Activated naive CD4-positive, alpha-beta T cell treated with anti-CD3 and anti-CD28 coated beads, Interleukin-2, amount 50 U/mL, for 72 hours (primary cell): ENCODE measurements at regions not wholly inside any gene's neighbourhood (a gene's known extent, or its start where the extent isn't known, plus 50 kb on each side); places are given as distances from the start of the nearest gene placed in this dataset.
"Not testable (repeated sequence)": the region's sequence is repeated elsewhere in the genome, so short reads cannot be mapped to it uniquely, and the experiment has no call there.

Experiments used
- ATAC-seq, 2 donors: fragments of 150-1000 bp; cut with Tn5 transposase; 2 replicates each; pipeline ENCODE4 v1.10.0; 2021; ENCODE audit warnings: mild to moderate bottlenecking in 2 of 2, moderate library complexity in 2 of 2
- DNase-seq, 2 donors: peaks; one replicate each; pipeline ENCODE4 v3.0.0; 2021 to 2022; ENCODE audit warnings: low spot score in 2 of 2
- H3K27ac Mint-ChIP-seq, 2 donors: one replicate each; pipeline ENCODE4 v1.8.0; 2022; ENCODE audit warnings: mild to moderate bottlenecking in 2 of 2, mixed read lengths in 2 of 2
- H3K36me3 Mint-ChIP-seq, 2 donors: one replicate each; pipeline ENCODE4 v1.8.0; 2022; ENCODE audit warnings: mixed read lengths in 2 of 2
- H3K9me3 Mint-ChIP-seq, 2 donors: one replicate each; pipeline ENCODE4 v1.8.0; 2022; ENCODE audit warnings: mixed read lengths in 2 of 2

GRCh38 chr9:22622815-22623214 is 176.2 kb downstream of the DMRTA1 start:
- ATAC-seq (no peak), DNase-seq (no peak)
- H3K27ac Mint-ChIP-seq: no peak overlapping the region

DNA sequence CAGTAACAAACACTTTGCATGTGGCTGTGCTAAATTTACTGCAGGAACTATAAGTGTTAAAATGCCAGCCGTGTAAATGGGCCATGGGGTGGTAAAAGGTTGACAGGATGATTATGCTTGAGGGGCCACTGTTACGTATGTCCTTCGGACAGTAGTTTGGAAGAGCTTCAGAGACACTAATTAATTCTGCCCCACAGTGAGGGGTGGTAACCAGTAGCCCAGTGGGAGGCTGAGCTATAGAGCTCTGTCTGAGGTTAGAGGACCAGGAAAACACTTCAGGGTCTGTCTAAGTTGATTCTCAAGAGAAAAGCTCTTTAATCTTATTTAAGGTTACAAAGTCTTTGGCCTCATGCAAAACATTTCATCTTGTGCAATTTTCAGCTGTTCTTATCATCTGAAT is 176.6 kb downstream of the DMRTA1 start:
- DNase-seq (no peak), ATAC-seq (no peak)
- Mint-ChIP-seq H3K27ac (no peak overlapping the region), H3K9me3 (peaks cover 10 to 12% of the 10 kb centered on the region in 2 donors), H3K36me3 (peaks cover 0 to 5% of the 10 kb centered on the region in 2 donors)

More at GRCh38 chr9:22622815-22623214, 176.2 kb downstream of the DMRTA1 start:
- H3K9me3 Mint-ChIP-seq: peaks cover 10 to 12% of the 10 kb centered on the region in 2 donors
- H3K36me3 Mint-ChIP-seq: peaks cover 0 to 5% of the 10 kb centered on the region in 2 donors

DNA sequence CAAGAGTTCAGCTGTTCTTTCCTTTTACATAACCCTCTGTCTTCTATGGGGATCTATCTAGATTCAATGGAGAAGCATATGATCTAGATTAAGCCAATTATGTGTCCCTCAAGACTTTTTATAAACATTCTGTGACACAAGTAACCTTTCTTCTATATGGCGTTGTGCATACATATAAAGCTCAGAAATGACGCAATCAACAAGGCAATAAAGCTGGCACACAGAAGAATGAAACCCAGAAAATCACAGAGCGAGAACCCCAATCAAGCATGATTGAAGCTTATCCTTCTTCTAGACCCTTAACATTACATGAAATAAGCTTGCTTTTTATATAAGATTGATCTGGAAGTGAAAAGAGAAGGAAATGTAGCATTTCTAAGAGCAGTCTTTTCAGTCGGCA is 178.9 kb downstream of the DMRTA1 start:
- H3K36me3 Mint-ChIP-seq: peaks cover 0 to 5% of the 10 kb centered on the region in 2 donors
- no peak for DNase-seq
- H3K9me3 Mint-ChIP-seq: peaks cover 14 to 24% of the 10 kb centered on the region in 2 donors
- no peak for ATAC-seq
- no peak overlapping the region for H3K27ac Mint-ChIP-seq

GRCh38 chr9:22643541-22643940 is 196.9 kb downstream of the DMRTA1 start:
- DNase-seq (no peak), ATAC-seq (no peak)
- H3K36me3 Mint-ChIP-seq: no peaks in the 10 kb centered on the region
- H3K27ac Mint-ChIP-seq: no peak overlapping the region
- peaks cover 0 to 8% of the 10 kb centered on the region in 2 donors for H3K9me3 Mint-ChIP-seq

DNA sequence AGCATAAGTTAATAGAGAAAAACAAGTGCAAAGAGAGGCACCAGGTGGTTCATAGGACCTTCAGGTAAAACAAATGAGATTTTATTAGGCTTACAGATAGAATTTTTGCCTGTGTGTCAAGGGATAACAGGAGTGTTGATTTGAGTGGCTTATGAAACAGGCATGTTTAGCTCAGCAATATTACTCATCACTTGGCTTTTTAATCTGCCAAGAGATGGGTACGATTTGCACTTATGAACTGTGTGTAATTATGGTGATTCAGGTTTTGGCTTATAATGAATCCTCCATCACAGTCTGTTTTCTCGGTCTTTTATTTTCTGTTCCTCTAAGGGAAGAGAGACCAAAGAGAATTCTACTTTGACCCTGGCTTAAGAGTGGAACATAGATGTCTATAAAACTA is 199.3 kb downstream of the DMRTA1 start:
- no peaks in the 10 kb centered on the region for H3K36me3 Mint-ChIP-seq
- H3K9me3 Mint-ChIP-seq: peaks cover 0 to 8% of the 10 kb centered on the region in 2 donors
- ATAC-seq (no peak), DNase-seq (no peak)
- H3K27ac Mint-ChIP-seq: no peak overlapping the region

DNA sequence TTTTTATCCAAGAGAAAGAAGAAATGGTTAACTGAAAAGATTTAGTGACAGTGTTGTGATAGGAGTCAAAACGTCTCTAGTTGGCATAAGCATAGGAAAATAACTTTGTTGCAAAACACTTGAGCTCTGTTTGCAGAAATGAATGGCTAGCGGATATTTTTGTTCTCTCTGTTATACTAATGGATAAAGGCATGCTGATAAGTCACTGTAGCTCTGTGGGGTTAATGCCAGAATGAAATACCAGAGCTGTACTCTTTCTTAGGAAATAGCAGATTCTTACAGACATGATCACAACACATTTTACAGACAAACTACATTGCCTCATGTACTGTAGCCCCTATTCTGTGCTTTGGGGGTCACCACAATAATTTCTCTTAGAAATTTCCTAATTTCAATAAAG is 202.8 kb downstream of the DMRTA1 start:
- DNase-seq: no peak
- H3K27ac Mint-ChIP-seq: peak overlapping the region in 1 of 2 donors; percentile 55
- ATAC-seq: no peak
- H3K36me3 Mint-ChIP-seq: no peaks in the 10 kb centered on the region
- peaks cover 4% of the 10 kb centered on the region in 2 donors for H3K9me3 Mint-ChIP-seq

DNA sequence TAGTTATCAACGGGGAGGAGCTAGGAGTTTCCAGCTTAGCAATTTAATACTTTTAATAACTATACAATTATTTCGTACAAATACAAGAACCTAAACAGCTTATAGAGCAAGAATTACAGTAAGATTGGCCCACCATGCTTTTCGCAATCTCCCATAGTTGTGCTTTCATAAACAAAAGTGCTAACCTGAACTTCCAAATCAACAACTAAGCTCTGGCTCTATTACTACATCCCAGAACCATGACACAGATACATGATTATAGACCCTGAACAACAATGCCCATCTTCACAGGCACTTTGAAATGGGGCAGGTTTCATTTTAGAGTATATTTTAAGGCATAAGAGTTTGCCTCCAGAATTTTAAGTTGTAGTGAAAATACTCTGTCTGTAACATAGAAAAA is 203.5 kb downstream of the DMRTA1 start:
- H3K9me3 Mint-ChIP-seq: peaks cover 4% of the 10 kb centered on the region in 2 donors
- DNase-seq: no peak
- no peak overlapping the region for H3K27ac Mint-ChIP-seq
- no peak for ATAC-seq
- no peaks in the 10 kb centered on the region for H3K36me3 Mint-ChIP-seq

- no peak for DNase-seq
- no peaks in the 10 kb centered on the region for H3K36me3 Mint-ChIP-seq
- ATAC-seq: no peak
- peaks cover 4% of the 10 kb centered on the region in 2 donors for H3K9me3 Mint-ChIP-seq
- no peak overlapping the region for H3K27ac Mint-ChIP-seq
Observed at GRCh38 chr9:22650946-22651345, 204.3 kb downstream of the DMRTA1 start.

DNA sequence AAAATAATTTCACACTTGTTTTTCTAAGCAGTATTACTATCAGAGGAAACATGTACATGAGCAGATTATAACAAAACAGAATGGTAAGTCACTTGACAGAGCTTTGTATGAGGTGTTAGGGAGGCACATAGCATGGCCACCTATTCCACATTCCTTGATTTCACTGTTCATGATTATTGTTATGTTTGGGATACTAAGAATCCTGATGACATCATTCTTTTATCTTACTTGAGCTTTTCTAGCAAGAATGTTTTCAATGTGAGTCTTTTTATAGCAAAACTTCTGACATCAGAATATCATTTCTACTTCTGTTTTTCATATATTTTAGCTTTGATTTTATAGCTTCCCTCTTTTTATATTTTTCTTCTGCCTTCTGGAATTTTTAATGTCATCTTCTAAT is 208.2 kb downstream of the DMRTA1 start:
- Mint-ChIP-seq H3K36me3 (no peaks in the 10 kb centered on the region), H3K9me3 (peaks cover 4% of the 10 kb centered on the region in 2 donors), H3K27ac (no peak overlapping the region)
- ATAC-seq (no peak), DNase-seq (no peak)

- Mint-ChIP-seq H3K27ac (no peak overlapping the region), H3K36me3 (no peaks in the 10 kb centered on the region), H3K9me3 (peaks cover 5 to 9% of the 10 kb centered on the region in 2 donors)
- ATAC-seq (no peak), DNase-seq (no peak)
Observed at GRCh38 chr9:22657713-22658112, 211.1 kb downstream of the DMRTA1 start.

DNA sequence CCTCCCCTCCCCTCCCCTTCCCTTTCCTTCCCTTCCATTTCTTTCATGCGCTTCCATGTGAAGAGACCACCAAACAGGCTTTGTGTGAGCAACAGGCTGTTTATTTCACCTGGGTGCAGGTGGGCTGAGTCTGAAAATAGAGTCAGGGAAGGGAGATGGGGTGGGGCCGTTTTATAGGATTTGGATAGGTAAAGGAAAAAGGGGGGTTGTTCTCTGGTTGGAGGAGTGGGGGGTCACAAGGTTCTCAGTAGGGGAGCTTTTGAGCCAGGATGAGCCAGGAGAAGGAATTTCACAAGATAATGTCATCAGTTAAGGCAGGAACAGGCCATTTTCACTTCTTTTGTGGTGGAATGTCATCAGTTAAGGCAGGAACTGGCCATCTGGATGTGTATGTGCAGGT is 211.9 kb downstream of the DMRTA1 start:
- not testable (repeated sequence) for ATAC-seq, DNase-seq, H3K27ac Mint-ChIP-seq, H3K36me3 Mint-ChIP-seq
- H3K9me3 Mint-ChIP-seq: peaks cover 4 to 17% of the 10 kb centered on the region in 2 donors

- Mint-ChIP-seq H3K27ac (no peak overlapping the region), H3K36me3 (no peaks in the 10 kb centered on the region), H3K9me3 (peaks cover 8 to 10% of the 10 kb centered on the region in 2 donors)
- ATAC-seq: no peak
- DNase-seq: no peak
Observed at GRCh38 chr9:22682536-22682935, 235.9 kb downstream of the DMRTA1 start.

- peaks cover 8 to 10% of the 10 kb centered on the region in 2 donors for H3K9me3 Mint-ChIP-seq
- ATAC-seq: peak in 1 of 2 donors; percentile 80
- no peaks in the 10 kb centered on the region for H3K36me3 Mint-ChIP-seq
- no peak for DNase-seq
- no peak overlapping the region for H3K27ac Mint-ChIP-seq
Observed at GRCh38 chr9:22682961-22683699, 236.5 kb downstream of the DMRTA1 start.

- H3K27ac Mint-ChIP-seq: no peak overlapping the region
- DNase-seq (no peak), ATAC-seq (peak; percentile 22 to 87)
- H3K9me3 Mint-ChIP-seq: peaks cover 8 to 13% of the 10 kb centered on the region in 2 donors
- H3K36me3 Mint-ChIP-seq: no peaks in the 10 kb centered on the region
Observed at GRCh38 chr9:22683700-22684075, 237.1 kb downstream of the DMRTA1 start.

- no peaks in the 10 kb centered on the region for H3K36me3 Mint-ChIP-seq
- H3K9me3 Mint-ChIP-seq: peaks cover 17% of the 10 kb centered on the region in 2 donors
- H3K27ac Mint-ChIP-seq: no peak overlapping the region
- DNase-seq: no peak
- no peak for ATAC-seq
Observed at GRCh38 chr9:22693156-22693555, 246.5 kb downstream of the DMRTA1 start.

DNA sequence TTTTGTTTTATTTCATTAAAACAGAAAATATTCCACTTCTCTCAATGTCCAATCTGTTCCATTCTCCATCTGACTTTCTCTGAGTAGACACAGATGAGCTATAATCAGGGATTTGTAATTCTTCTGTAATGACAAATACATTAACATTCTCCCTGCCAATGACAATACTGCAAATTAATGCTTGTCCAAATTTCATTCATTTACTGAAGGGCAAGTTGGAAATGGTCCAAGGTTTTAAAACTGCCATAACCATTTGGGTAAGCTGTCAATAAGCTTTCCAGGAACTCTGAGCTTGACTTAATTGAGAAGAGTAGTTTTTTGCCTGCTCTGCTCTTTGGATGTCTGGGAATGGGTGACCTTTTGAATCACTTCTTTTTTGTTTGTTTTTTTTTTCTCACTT is 253.5 kb downstream of the DMRTA1 start:
- no peak for ATAC-seq
- Mint-ChIP-seq H3K36me3 (peaks cover 0 to 5% of the 10 kb centered on the region in 2 donors), H3K9me3 (peaks cover 10 to 15% of the 10 kb centered on the region in 2 donors), H3K27ac (no peak overlapping the region)
- DNase-seq: no peak

GRCh38 chr9:22718653-22719052 is 272.0 kb downstream of the DMRTA1 start:
- DNase-seq (no peak), ATAC-seq (no peak)
- Mint-ChIP-seq H3K9me3 (peaks cover 6 to 12% of the 10 kb centered on the region in 2 donors), H3K36me3 (no peaks in the 10 kb centered on the region), H3K27ac (no peak overlapping the region)

DNA sequence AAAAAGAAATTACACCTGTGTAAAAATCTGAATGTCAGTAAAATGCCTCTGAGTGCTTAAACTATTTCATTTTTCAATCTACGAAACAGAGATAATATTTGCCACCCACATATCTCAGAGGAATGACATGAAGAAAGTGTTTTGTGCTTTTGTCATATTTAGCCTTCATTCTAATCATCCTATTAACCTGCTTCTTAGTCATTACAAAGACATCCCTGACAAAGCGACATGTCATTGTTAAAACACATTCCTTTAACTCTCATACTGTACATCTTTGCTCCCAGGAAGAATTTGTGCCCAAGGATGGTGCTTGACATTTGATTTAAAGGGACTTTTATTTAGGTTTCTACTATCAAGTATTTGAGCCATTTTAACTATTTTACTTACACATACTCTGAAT is 275.9 kb downstream of the DMRTA1 start:
- peaks cover 5 to 11% of the 10 kb centered on the region in 2 donors for H3K9me3 Mint-ChIP-seq
- ATAC-seq (no peak), DNase-seq (no peak)
- H3K36me3 Mint-ChIP-seq: no peaks in the 10 kb centered on the region
- no peak overlapping the region for H3K27ac Mint-ChIP-seq
